Heart left ventricle (tissue), 13 donors: ENCODE measurements at regions not wholly inside any gene's neighbourhood (a gene's known extent, or its start where the extent isn't known, plus 50 kb on each side); places are given as distances from the start of the nearest gene placed in this dataset.

Source experiments
- CTCF ChIP-seq, 12 donors: fragments of 200-600 bp; sonication (generic) in 4 of 12; IDR thresholded peaks; one replicate each; pipeline versions ENCODE4 v1.5.0 to v1.8.0; 2018 to 2022; ENCODE audit warnings: antibody characterized with exemption in 12 of 12, mild to moderate bottlenecking in 5 of 12
- POLR2A ChIP-seq, 2 donors: fragments of 450-650 bp; IDR thresholded peaks; one replicate each; pipeline ENCODE4 v1.6.1; 2017; ENCODE audit warnings: antibody characterized with exemption in 2 of 2, mild to moderate bottlenecking in 2 of 2, moderate library complexity in 2 of 2
- donor health status: ischemic (EF 13 %, LVEDD 7.1; RV severe dilation, severe dysfunction).
- donor health status: DM: no; HTN: yes; CAD: no.
- donor health status: DM: no; HTN: no; CAD: no.
- donor health status: ischemic (EF 25% LVEDD 6.9; RV normal size, moderate dysfunction).
- donor health status: ischemic (EF 25% LVEDD 5.7; RV mildly dilated, moderate dysfunction).
- donor health status: ischemic (EF 35%, LVEDD 5.7; RV mildly dilated, moderate dysfunction).
- donor health status: nonischemic (EF 11% LVEDD 7.7; RV severe dilation, severe dysfunction).
- donor health status: DM: yes; HTN: yes; CAD: no.
- donor health status: PGD.
- donor health status: ischemic (EF 29% LVEDD 5.4; RV normal size, mild dysfunction).
- donor health status: nonischemic (EF 23%, LVEDD 6.1; RV moderate dilation, normal function).

DNA sequence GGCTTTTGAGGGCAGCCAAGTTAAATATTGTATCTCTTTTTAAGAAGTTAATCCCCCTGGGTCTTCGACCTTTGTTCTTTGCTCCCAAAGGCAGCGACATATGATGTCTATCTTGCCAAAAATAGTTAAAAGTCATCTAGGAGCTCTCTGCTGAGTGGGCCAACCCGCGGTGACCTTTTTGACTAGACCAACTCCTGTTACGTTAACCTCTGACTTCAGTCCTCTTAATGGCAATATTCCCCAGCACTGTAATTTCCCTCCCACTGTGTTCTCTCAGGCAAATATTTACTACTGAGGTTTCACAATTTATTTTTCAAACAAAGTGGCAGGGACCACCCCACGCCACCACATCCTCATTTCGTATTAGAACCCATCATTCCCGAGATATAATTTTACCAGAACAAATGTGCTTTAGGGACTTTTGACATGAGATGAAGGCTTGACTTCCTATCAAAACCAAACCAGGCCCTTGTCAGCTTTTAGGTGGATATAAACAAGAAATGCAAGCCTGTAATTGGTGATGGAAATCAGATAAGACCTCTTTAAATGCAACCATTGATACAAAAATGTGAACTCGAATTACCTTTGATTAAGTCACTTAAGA lies 764.7 kb downstream of the SATB2 start:
- TF ChIP-seq POLR2A (IDR thresholded peaks at IDR 0.05) (no peak), CTCF (IDR thresholded peaks at IDR 0.05) (no peak)
